Neural crest cell (in vitro differentiated cells): ENCODE measurements at regions not wholly inside any gene's neighbourhood (a gene's known extent, or its start where the extent isn't known, plus 50 kb on each side); places are given as distances from the start of the nearest gene placed in this dataset.

Experiments
- DNase-seq: peaks from one replicate; pipeline ENCODE4 v3.0.0; 2021; ENCODE audit warnings: low read depth, mixed read lengths, low spot score
- H3K27ac Mint-ChIP-seq: one replicate; pipeline ENCODE4 v1.8.0; 2021; ENCODE audit warnings: mild to moderate bottlenecking, mixed read lengths; ENCODE audit not compliant: unreplicated experiment
- H3K27me3 Mint-ChIP-seq: 2 replicates; pipeline ENCODE4 v1.8.0; 2021; ENCODE audit warnings: low read depth, mild to moderate bottlenecking, mixed read lengths
- H3K36me3 Mint-ChIP-seq: 2 replicates; pipeline ENCODE4 v1.8.0; 2021; ENCODE audit warnings: low read depth, mild to moderate bottlenecking, mixed read lengths
- H3K4me1 Mint-ChIP-seq: 2 replicates; pipeline ENCODE4 v1.8.0; 2021; ENCODE audit warnings: mixed read lengths
- H3K4me3 Mint-ChIP-seq: one replicate; pipeline ENCODE4 v1.8.0; 2021; ENCODE audit warnings: mild to moderate bottlenecking, mixed read lengths
- H3K9me3 Mint-ChIP-seq: 2 replicates; pipeline ENCODE4 v1.8.0; 2021; ENCODE audit warnings: mixed read lengths
- CTCF ChIP-seq: fragments of 200-600 bp; sonication (generic); conservative IDR thresholded peaks from 2 replicates; pipeline ENCODE4 v1.5.0; 2021; ENCODE audit warnings: antibody characterized with exemption, mild to moderate bottlenecking

DNA sequence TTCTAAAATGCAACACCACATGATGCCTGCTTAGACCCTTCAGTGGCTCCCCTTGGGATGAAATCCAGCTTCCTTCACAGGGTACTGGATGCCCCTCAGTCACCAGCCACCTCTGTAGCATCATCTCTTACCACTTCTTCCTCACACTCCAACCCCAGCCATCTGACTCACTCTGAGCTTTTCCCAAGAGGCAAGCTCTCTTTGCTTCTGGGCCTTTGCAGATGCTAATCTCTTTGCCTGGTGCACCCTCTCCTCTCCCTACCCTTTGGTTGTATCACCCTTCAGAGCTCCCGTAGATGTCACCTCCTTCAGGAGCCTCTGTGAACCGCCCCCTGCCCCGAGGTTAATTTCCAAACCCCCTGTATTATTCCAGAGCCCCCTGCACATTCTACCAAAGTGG lies 164.8 kb upstream of the ZC3H12A start:
- DNase-seq, result no peak
- TF ChIP-seq CTCF, result no peak
- no peak overlapping the region for H3K4me3 Mint-ChIP-seq
- no peaks in the 10 kb centered on the region for H3K36me3 Mint-ChIP-seq
- H3K27ac Mint-ChIP-seq, result no peak overlapping the region
- peaks cover 9% of the 10 kb centered on the region for H3K4me1 Mint-ChIP-seq
- H3K27me3 Mint-ChIP-seq, result peaks cover 61% of the 10 kb centered on the region
- H3K9me3 Mint-ChIP-seq, result no peaks in the 10 kb centered on the region

DNA sequence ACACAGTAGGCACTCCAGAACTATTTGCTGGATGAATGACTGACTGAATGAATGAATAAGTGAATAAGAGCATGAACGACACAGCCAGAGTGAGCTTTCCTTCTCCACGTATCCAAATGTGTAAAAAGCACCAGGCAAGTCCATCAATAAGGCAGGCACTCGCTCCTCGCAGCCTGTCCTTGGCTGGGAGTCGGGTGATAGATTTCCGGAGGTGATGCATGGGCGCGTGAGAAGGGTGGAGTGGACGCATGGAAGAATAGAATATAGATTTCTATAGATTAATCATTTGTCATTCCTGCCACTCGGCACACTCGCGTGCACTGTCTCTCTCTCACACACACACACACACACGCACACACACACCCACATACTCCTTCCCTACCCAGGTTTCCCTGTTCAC lies 164.3 kb upstream of the ZC3H12A start:
- H3K36me3 Mint-ChIP-seq, result no peaks in the 10 kb centered on the region
- DNase-seq, result no peak
- no peaks in the 10 kb centered on the region for H3K9me3 Mint-ChIP-seq
- H3K4me1 Mint-ChIP-seq, result peaks cover 10% of the 10 kb centered on the region
- H3K27me3 Mint-ChIP-seq, result peaks cover 62% of the 10 kb centered on the region
- no peak overlapping the region for H3K4me3 Mint-ChIP-seq
- H3K27ac Mint-ChIP-seq, result no peak overlapping the region
- no peak for TF ChIP-seq CTCF

GRCh38 chr1:37315371-37315846 lies 159.0 kb upstream of the ZC3H12A start:
- Mint-ChIP-seq H3K27ac (no peak overlapping the region), H3K27me3 (peaks cover 80% of the 10 kb centered on the region), H3K4me3 (no peak overlapping the region), H3K36me3 (no peaks in the 10 kb centered on the region), H3K4me1 (peaks cover 5% of the 10 kb centered on the region), H3K9me3 (no peaks in the 10 kb centered on the region)
- TF ChIP-seq CTCF, result no peak
- DNase-seq, result no peak

GRCh38 chr1:37317870-37318467 lies 156.4 kb upstream of the ZC3H12A start:
- Mint-ChIP-seq H3K27ac (no peak overlapping the region), H3K9me3 (no peaks in the 10 kb centered on the region), H3K4me1 (peaks cover 5% of the 10 kb centered on the region), H3K36me3 (no peaks in the 10 kb centered on the region), H3K4me3 (no peak overlapping the region), H3K27me3 (peaks cover 83% of the 10 kb centered on the region)
- TF ChIP-seq CTCF, result no peak
- no peak for DNase-seq

DNA sequence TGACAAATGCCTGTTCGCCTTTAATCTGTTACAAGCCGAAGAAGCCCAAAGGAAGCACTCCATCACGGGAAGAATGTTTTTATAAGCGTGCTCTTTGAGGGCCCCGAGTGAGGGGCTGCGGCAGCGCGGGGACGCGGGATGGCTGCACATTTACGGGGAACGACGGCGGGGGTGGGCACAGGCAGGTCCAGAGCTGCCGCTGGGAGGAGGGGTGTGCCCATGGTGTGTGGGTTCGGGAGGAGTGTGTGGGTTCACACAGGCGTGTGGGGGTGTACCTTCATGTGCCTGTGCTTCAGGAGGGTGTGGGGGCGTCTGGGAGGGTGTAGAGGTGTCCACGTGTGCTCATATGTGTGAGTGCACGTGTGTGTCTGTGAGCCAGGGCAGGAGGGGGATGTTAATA lies 155.9 kb upstream of the ZC3H12A start:
- Mint-ChIP-seq H3K36me3 (no peaks in the 10 kb centered on the region), H3K27me3 (peaks cover 82% of the 10 kb centered on the region), H3K9me3 (no peaks in the 10 kb centered on the region), H3K4me3 (no peak overlapping the region), H3K27ac (no peak overlapping the region), H3K4me1 (peaks cover 5% of the 10 kb centered on the region)
- no peak for TF ChIP-seq CTCF
- no peak for DNase-seq
